ENCODE measurements at regions not wholly inside any gene's neighbourhood (a gene's known extent, or its start where the extent isn't known, plus 50 kb on each side); places are given as distances from the start of the nearest gene placed in this dataset.
"Not testable (repeated sequence)": the region's sequence is repeated elsewhere in the genome, so short reads cannot be mapped to it uniquely, and the experiment has no call there.

GRCh38 chr2:154580767-154581166 is 117.7 kb upstream of the KCNJ3 start:
- no peak overlapping the region for H3K27ac ChIP-seq
- TF ChIP-seq ZFX (IDR thresholded peaks at IDR 0.05; ENCODE audit: borderline replicate concordance) (no peak), CTCF (IDR thresholded peaks at IDR 0.05) (no peak)

GRCh38 chr2:154582694-154583093 is 115.8 kb upstream of the KCNJ3 start:
- not testable (repeated sequence) for H3K27ac ChIP-seq

- H3K27ac ChIP-seq, result not testable (repeated sequence)
Observed at GRCh38 chr2:154583274-154583673, 115.2 kb upstream of the KCNJ3 start.

- H3K27ac ChIP-seq, result no peak overlapping the region
- TF ChIP-seq CTCF (IDR thresholded peaks at IDR 0.05) (no peak), ZFX (IDR thresholded peaks at IDR 0.05; ENCODE audit: borderline replicate concordance) (no peak)
Observed at GRCh38 chr2:154587739-154588138, 110.8 kb upstream of the KCNJ3 start.

- no peak overlapping the region for H3K27ac ChIP-seq
- TF ChIP-seq ZFX (IDR thresholded peaks at IDR 0.05; ENCODE audit: borderline replicate concordance), result no peak
- no peak for TF ChIP-seq CTCF (IDR thresholded peaks at IDR 0.05)
Observed at GRCh38 chr2:154588838-154589237, 109.7 kb upstream of the KCNJ3 start.

GRCh38 chr2:154589514-154589913 is 109.0 kb upstream of the KCNJ3 start:
- TF ChIP-seq ZFX (IDR thresholded peaks at IDR 0.05; ENCODE audit: borderline replicate concordance) (no peak), CTCF (IDR thresholded peaks at IDR 0.05) (no peak)
- no peak overlapping the region for H3K27ac ChIP-seq

- H3K27ac ChIP-seq, result no peak overlapping the region
- no peak for TF ChIP-seq ZFX (IDR thresholded peaks at IDR 0.05; ENCODE audit: borderline replicate concordance)
Observed at GRCh38 chr2:154591294-154591820, 107.1 kb upstream of the KCNJ3 start.

- H3K27ac ChIP-seq, result no peak overlapping the region
- TF ChIP-seq ZFX (IDR thresholded peaks at IDR 0.05; ENCODE audit: borderline replicate concordance) (no peak), CTCF (IDR thresholded peaks at IDR 0.05) (no peak)
Observed at GRCh38 chr2:154599189-154599588, 99.3 kb upstream of the KCNJ3 start.

- no peak overlapping the region for H3K27ac ChIP-seq
- TF ChIP-seq CTCF (IDR thresholded peaks at IDR 0.05) (no peak), ZFX (IDR thresholded peaks at IDR 0.05; ENCODE audit: borderline replicate concordance) (no peak)
Observed at GRCh38 chr2:154600927-154601494, 97.5 kb upstream of the KCNJ3 start.
